AG10803 (cell line): ENCODE measurements at regions not wholly inside any gene's neighbourhood (a gene's known extent, or its start where the extent isn't known, plus 50 kb on each side); places are given as distances from the start of the nearest gene placed in this dataset.

Experiments used
- DNase-seq: peaks from one replicate; pipeline ENCODE4 v3.0.0; 2010; ENCODE audit warnings: low read depth
- H3K4me3 ChIP-seq: 2 replicates; pipeline ENCODE4 v1.5.1; 2011; ENCODE audit warnings: mild to moderate bottlenecking, low read length, control low read depth
- TF ChIP-seq, protein P1 (sequence below): conservative IDR thresholded peaks from 2 replicates; pipeline ENCODE4 v1.5.1; 2011; ENCODE audit warnings: mild to moderate bottlenecking, low read length, control low read depth, inconsistent platforms

DNA sequence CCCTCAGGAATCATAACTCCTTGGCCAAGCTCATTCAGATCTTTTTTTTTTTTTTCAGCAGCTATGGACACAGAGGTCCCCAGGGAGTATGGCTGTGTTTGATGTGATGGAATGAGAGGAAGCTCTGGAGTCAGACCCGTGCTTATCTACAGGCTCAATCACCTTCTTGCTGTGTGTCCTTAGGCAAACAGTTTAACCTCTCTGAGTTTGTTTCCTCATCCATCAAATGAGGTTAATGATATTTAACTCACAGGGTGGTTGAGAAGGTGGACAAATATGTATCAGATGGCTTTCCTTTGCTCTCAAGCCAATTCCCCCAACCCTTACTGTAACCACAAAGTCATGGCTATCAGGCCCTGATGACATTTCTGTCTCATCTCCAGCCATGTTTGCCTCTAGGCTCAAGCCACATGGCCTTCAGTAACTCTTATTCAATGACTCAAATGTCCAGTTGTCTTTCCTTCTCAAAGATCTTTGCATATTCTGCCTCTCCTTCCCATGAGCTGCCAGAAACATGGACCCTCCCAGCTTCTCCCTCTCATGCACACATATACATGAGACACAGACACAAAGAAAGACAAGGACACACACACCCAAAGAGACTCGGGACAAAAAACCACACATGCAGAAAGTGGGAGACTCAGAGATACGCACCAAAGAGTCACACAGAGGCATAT is 303.5 kb upstream of the KAZN start:
- no peak overlapping the region for H3K4me3 ChIP-seq
- DNase-seq = no peak
- TF ChIP-seq, protein P1, sequence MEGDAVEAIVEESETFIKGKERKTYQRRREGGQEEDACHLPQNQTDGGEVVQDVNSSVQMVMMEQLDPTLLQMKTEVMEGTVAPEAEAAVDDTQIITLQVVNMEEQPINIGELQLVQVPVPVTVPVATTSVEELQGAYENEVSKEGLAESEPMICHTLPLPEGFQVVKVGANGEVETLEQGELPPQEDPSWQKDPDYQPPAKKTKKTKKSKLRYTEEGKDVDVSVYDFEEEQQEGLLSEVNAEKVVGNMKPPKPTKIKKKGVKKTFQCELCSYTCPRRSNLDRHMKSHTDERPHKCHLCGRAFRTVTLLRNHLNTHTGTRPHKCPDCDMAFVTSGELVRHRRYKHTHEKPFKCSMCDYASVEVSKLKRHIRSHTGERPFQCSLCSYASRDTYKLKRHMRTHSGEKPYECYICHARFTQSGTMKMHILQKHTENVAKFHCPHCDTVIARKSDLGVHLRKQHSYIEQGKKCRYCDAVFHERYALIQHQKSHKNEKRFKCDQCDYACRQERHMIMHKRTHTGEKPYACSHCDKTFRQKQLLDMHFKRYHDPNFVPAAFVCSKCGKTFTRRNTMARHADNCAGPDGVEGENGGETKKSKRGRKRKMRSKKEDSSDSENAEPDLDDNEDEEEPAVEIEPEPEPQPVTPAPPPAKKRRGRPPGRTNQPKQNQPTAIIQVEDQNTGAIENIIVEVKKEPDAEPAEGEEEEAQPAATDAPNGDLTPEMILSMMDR = no peak

DNA sequence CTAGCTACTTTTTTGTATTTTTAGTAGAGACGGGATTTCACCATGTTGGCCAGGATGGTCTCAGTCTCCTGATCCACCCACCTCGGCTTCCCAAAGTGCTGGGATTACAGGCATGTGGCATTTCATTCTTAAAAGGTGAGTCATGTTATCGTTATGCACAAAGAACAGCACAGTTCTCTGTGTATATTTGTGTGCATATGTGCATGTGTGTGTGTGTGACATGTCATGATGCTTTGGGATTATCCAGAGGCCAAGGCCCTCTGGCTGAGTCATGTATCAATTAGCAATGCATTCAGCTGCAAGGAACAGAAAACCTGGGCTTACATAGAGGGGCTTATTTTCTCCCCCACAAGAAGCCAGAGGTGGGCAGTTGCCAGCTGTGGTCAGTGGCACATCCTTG is 301.7 kb upstream of the KAZN start:
- TF ChIP-seq, protein P1 = no peak
- no peak overlapping the region for H3K4me3 ChIP-seq
- DNase-seq = peak; percentile 29

- no peak for DNase-seq
These were observed 301.1 kb upstream of the KAZN start for GRCh38 chr1:14297356-14297755.

GRCh38 chr1:14298806-14299205 is 299.7 kb upstream of the KAZN start:
- DNase-seq = no peak
- H3K4me3 ChIP-seq = no peak overlapping the region
- TF ChIP-seq, protein P1 = no peak

More at GRCh38 chr1:14297356-14297755, 301.1 kb upstream of the KAZN start:
- TF ChIP-seq, protein P1 = no peak
- no peak overlapping the region for H3K4me3 ChIP-seq

GRCh38 chr1:14300991-14301703 is 297.3 kb upstream of the KAZN start:
- DNase-seq = peak; percentile 15
- no peak overlapping the region for H3K4me3 ChIP-seq
- TF ChIP-seq, protein P1 = no peak

DNA sequence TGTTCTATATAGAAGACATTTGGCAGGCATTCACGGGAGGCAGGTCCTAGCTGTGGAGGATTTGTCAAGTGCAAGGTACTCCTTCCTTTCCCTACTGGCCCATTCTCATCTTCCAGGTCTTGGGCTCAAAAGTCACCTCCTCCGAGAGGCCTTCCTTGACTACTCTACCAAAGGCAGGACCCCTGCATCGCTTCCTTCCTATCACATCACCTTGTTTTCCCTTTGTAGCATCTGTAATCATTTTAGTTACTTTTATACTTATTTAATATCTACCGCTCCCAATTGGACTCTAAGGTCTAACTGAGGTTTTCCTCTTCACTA is 296.8 kb upstream of the KAZN start:
- TF ChIP-seq, protein P1 = no peak

GRCh38 chr1:14302025-14302424 is 296.5 kb upstream of the KAZN start:
- no peak for DNase-seq
- H3K4me3 ChIP-seq = no peak overlapping the region
- TF ChIP-seq, protein P1 = no peak

More for the DNA sequence above, 296.8 kb upstream of the KAZN start:
- H3K4me3 ChIP-seq = no peak overlapping the region
- no peak for DNase-seq
